Ramos (cell line): ENCODE measurements at regions not wholly inside any gene's neighbourhood (a gene's known extent, or its start where the extent isn't known, plus 50 kb on each side); places are given as distances from the start of the nearest gene placed in this dataset.

Experiments
- in situ Hi-C: fragments of 300-500 bp; cut with MboI; formaldehyde crosslinking; loops from one replicate; pipeline ENCODE4 v1.14.3; 2022; ENCODE audit warnings: low sequenced_read_pairs; ENCODE audit not compliant: unreplicated experiment

GRCh38 chr12:131596115-131596514, 114.8 kb upstream of the SFSWAP start:
- in situ Hi-C loops, result no loop called here

DNA sequence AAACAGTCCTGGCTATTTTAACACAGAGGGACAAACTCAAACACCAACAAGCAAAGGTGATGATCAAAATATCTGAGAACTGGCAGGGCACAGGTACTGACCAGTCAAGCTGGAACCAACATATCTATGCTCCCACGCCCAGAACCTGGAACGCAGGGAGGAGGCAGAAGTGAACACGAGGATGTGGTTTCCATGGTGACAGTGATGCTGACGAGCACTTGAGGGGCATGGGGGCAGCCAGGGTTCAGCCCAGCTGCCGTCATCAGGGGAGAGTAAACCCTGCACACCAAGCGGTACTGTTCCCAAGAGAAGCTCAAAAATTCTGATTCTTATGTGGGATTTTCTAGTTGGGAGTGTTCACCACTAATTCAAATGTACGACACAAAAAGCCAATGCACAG, 113.6 kb upstream of the SFSWAP start:
- in situ Hi-C loops, result no loop called here

GRCh38 chr12:131598717-131599116, 112.2 kb upstream of the SFSWAP start:
- in situ Hi-C loops, result no loop called here

DNA sequence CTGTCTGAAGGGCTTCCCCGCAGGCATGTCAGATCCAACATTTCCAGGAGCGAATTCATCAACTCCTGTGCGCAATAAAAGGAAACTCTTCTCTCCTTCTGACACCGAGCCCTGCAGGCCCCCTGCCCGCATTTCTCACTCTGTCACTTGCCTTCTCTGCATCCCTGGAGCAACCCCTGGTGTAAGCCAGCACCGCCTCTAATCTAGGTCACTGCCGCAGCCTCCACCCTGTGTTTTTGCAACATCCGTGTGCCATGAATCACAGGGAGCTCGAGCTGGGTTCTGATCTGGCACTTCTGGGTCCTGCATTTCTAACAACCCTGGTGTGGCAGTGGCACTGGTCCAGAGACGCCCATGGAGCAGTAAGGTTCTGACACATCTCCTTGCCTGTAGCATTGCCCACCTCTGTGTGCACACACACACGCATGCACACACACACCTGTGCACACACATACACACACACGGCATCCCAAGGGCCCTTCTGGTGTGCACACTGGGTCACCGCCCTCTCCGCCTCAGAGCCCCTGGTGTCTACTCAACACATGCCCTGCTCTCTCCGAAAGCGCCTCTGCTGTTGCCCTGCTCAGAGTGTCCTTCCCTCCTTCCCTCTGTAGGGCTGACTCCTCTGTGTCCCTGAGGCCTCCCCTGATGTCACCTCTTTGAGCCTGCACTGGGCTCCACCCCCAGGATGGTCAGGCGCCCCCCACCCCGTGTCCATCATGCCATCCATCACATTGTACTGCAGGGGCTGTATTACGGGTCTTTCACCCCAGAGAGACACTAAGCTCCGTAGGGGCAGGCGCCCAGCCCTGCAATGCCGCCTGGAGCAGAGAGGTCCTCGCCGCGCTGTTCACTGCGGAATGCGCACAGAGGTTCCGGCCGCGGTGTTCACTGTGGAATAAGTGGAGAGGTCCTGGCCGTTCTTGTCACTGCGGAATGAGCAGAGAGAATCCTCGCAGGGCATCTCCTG, 111.4 kb upstream of the SFSWAP start:
- in situ Hi-C loops, result loop anchor here (25.0 kb wide), 1 partner anchor 687 kb away; no protein-coding TSS in a partner anchor

GRCh38 chr12:131600160-131600532, 110.7 kb upstream of the SFSWAP start:
- in situ Hi-C loops, result loop anchor here (25.0 kb wide), 1 partner anchor 688 kb away; no protein-coding TSS in a partner anchor

DNA sequence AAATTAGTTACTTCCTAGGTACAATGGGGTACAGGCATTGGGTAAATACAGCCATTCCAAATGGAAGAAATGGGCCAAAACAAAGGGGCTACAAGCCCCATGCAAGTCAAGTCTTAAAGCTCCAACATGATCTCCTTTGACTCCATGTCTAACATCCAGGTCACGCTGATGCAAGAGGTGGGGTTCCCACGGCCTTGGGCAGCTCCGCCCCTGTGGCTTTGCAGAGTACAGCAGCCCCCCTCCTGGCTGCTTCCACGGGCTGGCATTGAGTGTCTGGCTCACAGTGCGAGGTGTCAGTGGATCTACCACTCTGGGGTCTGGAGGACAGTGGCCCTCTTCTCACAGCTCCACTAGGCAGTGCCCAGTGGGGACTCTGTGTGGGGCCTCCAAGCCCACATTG, 109.4 kb upstream of the SFSWAP start:
- in situ Hi-C loops, result loop anchor here (25.0 kb wide), 1 partner anchor 689 kb away; no protein-coding TSS in a partner anchor

DNA sequence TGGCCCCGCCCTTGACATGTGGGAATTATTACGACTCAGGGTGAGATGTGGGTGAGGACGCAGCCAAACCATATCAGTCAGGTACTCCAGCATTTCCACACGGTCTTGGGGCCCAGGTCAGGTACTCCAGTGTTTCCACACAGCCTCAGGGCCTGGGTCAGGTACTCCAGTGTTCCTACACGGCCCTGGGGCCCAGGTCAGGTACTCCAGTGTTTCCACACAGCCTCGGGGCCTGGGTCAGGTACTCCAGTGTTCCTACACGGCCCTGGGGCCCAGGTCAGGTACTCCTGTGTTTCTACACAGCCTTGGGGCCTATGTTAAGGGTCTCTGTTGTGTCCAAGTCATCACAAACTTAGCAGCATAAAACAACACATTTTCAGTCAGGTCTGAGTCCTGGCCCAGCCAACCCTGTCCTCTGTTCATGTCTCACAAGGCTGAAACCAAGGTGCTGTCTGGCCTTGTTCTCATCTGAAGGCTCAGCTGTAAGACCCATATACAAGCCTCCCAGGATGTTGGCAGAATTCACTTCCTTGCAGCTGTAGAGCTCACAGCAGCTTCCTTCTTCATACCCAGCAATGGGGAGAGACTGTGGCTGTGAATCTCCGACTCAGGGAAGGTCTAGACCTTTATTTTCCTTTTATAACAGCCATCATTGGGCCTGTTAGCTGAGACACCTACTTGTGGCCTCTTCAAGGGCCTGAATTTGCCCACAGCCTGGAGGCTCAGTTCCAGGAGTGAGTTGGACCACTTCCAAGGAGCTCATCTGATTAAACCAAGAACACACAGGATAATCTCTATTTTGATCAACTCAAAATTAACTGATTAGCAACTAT, 107.6 kb upstream of the SFSWAP start:
- in situ Hi-C loops, result loop anchor here (25.0 kb wide), 1 partner anchor 691 kb away; no protein-coding TSS in a partner anchor

GRCh38 chr12:131603939-131604795, 106.7 kb upstream of the SFSWAP start:
- in situ Hi-C loops, result loop anchor here (25.0 kb wide), 1 partner anchor 692 kb away; no protein-coding TSS in a partner anchor

GRCh38 chr12:131604859-131605258, 106.0 kb upstream of the SFSWAP start:
- in situ Hi-C loops, result loop anchor here (25.0 kb wide), 1 partner anchor 693 kb away; no protein-coding TSS in a partner anchor

DNA sequence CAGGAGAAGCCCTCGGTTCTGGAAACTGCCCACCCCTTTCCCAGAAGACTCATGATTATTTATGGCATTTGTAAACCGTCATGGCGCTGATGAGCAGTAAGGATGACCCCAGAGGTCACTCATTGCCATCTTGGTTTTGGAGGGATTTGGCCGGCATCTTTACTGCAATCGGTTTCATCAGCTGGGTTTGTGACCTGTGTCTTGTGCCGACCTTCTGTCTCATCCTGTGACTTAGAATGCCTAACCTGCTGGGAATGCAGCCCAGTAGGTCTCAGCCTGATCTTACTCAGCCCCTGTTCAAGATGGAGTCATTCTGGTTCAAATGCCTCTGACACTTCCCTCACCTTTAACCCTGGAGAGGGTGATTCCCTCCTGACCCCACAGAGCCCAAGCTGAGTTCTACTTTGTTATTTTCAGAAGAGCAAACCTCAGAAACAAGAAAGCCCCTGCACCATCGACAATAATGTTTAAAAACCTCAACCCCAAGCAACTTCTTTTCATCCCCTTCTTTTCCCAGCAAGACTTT, 105.5 kb upstream of the SFSWAP start:
- in situ Hi-C loops, result loop anchor here (25.0 kb wide), 1 partner anchor 693 kb away; no protein-coding TSS in a partner anchor

DNA sequence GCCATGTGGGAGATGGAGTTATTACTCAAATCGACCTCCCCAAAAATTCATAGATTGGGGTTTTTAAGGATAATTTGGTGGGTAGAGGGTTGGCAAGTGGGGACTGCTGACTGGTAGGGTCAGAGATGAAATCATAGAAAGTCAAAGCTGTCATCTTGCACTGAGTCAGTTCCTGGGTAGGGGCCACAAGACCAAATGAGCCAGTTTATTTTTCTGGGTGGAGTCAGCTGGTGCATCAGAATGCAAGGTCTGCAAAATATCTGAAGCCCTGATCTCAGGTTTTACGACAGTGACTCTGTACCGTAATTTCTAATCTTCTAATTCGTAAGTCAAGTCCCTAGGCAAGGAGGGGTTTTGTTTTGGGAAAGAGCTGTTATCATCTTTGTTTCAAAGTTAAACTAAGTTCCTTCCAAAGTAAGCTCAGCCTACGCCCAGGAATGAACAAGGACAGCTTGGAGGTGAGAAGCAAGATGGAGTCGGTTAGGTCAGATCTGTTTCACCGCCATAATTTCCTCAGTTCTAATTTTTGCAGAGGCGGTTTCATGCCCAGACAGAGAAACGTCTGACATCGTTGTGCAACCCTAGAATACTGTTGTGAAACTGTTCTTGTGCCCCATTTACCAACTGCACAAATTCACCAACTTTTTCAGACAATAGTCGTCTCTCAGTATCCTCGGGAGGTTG, 104.5 kb upstream of the SFSWAP start:
- in situ Hi-C loops, result loop anchor here (25.0 kb wide), 1 partner anchor 694 kb away; no protein-coding TSS in a partner anchor

DNA sequence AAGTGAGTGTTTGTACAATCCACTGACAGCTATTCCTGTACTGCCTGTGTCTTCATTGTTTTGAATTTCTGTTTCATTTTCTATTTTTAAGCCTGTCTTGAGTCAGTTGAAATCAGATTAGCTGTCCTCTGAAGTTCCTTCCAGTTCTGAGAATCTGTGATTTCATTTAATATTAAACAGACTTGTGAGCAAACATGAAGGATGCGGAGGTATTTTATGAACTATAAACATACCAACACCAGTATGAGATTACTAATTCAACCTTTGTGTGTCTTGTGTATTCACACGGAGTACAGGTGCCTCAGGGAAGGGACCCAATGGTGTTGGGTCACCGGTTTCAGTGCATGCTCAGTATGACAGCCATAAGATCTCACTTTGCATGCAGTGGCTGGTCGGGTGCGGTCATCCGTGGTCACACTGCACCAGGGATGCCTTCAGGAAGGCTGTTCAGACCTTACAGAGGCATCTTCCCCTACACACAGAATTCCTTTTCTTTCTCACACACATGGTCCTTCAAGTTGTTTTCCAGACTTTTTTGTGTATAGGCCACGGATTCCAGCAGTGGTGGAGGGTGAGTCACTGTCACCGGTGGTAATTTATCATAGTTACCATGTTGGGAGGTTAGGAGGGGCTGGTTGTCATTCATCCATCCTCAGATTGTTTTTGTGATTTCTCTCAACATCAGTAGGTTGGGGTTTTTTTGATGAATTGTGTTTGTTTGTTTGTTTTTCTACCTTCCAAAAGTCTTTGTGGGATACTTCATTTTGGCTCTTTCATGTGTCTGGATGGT, 103.0 kb upstream of the SFSWAP start:
- in situ Hi-C loops, result loop anchor here (25.0 kb wide), 1 partner anchor 696 kb away; no protein-coding TSS in a partner anchor

DNA sequence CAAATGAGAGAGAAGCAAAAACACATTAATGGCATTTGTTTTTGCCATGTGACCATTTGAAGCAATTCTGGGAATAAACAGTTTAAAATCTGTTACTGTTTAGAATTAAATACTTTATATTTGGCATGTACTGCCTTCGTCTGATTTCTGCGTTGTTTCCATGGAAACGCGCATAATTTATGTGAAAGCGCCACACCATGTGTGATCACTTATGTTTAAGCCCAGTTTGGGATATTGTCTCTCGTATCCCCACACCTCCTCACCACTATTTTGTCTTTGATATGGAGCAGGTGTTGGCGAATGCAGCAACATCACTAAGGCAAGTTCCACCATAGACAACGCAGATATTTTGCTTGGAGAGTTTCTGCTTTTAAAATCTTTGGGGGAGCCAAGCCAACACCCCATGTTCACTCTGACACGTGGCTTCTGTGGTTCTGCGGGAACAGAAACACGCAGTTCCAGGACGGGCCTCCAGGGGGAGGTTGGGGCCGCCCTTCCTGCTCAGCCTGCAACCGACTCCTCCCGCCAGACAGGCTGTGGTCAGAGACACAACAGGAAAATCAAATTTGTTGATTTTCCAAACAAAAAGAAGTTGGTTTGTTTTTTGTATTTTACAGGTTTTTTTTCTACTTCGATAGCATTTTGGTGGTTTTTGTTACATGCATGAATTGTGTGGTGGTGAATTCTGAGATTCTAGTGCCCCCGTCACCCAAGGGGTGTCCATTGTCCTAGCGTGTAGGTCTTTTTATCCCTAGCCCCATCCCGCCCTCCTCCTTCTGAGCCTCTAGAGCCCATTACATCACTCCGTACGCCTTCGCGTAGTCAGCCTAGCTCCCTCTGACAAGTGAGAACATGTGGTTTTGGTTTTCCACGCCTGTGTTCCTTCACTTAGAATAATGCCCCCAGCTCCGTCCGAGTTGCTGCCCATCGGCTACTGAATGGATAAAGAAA, 101.9 kb upstream of the SFSWAP start:
- in situ Hi-C loops, result loop anchor here (25.0 kb wide), 1 partner anchor 697 kb away; no protein-coding TSS in a partner anchor

GRCh38 chr12:131609762-131610161, 101.1 kb upstream of the SFSWAP start:
- in situ Hi-C loops, result loop anchor here (25.0 kb wide), 1 partner anchor 697 kb away; no protein-coding TSS in a partner anchor

DNA sequence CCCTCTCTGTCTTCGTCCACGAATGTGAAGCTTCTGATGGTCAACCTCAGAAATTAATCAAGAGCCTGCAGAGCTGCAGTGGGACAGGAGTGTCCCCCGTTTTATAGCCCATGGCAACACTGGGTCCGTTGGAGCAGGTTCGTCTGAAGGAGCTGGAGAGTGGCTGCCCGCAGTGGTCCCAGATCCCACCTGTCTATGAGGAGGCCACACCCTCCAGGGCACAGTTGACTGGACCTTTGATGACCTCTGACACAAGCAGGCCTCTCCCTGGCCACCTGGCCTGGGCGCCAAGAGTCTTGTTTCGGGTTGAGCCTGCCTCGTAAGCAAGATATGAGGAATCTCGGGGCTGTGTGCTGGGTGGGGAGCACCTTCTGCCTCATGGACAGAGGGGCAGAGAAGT, 100.7 kb upstream of the SFSWAP start:
- in situ Hi-C loops, result loop anchor here (25.0 kb wide), 1 partner anchor 698 kb away; no protein-coding TSS in a partner anchor

DNA sequence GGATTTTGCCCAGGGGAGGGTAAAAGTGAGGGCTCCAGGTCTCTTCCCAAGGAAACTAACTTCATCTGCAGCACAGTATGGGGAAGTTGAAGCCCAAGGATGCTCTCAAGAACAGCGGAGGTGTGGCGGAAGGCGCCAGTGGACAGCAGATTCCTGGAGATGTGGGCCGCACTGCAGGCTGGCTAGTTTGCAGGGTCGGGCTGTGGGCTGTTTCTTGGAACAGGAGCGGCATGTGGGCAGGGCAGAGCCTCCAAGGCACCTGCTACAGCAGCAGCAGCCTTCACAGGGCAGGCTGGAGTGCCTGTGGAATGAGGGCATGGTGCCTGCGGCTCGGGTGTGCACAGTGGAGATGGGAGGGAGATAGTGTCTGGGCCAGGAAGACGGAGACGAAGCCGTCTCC, 100.0 kb upstream of the SFSWAP start:
- in situ Hi-C loops, result loop anchor here (25.0 kb wide), 1 partner anchor 699 kb away; no protein-coding TSS in a partner anchor
